DOHH2 (cell line): ENCODE measurements at regions not wholly inside any gene's neighbourhood (a gene's known extent, or its start where the extent isn't known, plus 50 kb on each side); places are given as distances from the start of the nearest gene placed in this dataset.

Experiments
- CTCF ChIP-seq: fragments of 200-600 bp; sonication (generic); IDR thresholded peaks from one replicate; pipeline ENCODE4 v1.5.1; 2014; ENCODE audit warnings: antibody characterized with exemption, mild to moderate bottlenecking, low read depth, low read length; ENCODE audit not compliant: poor library complexity, severe bottlenecking
- EZH2phosphoT487 ChIP-seq: fragments of 200-600 bp; sonication (generic); IDR thresholded peaks from 2 replicates; pipeline ENCODE4 v1.6.1; 2017; ENCODE audit warnings: borderline replicate concordance, mild to moderate bottlenecking, antibody characterized with exemption, low read length, moderate library complexity, mixed read lengths

GRCh38 chr16:87067836-87068761 lies 249.1 kb downstream of the C16orf95 start:
- TF ChIP-seq CTCF (no peak), EZH2phosphoT487 (no peak)
